CD14-positive monocyte (primary cell): ENCODE measurements at regions not wholly inside any gene's neighbourhood (a gene's known extent, or its start where the extent isn't known, plus 50 kb on each side); places are given as distances from the start of the nearest gene placed in this dataset.

Experiments
- DNase-seq, 3 donors: peaks; one replicate each; pipeline ENCODE4 v3.0.0-alpha.2; 2011 to 2022
- H2AFZ ChIP-seq: 2 replicates; pipeline ENCODE4 v1.6.0; 2012; ENCODE audit warnings: mild to moderate bottlenecking, low read depth, low read length, inconsistent platforms; ENCODE audit not compliant: insufficient read depth, poor library complexity, severe bottlenecking
- H3K27ac ChIP-seq, 2 donors: 1 replicate in 1 of 2; 2 replicates in 1 of 2; pipeline ENCODE4 v1.5.1; 2012 to 2013; ENCODE audit warnings: low read length in 2 of 2, control low read depth in 1 of 2, inconsistent platforms in 1 of 2, low read depth in 1 of 2, mild to moderate bottlenecking in 1 of 2
- H3K27me3 ChIP-seq, 2 donors: one replicate each; pipeline versions ENCODE4 v1.6.0 to v1.6.1; 2011 to 2013; ENCODE audit warnings: low read length in 2 of 2; ENCODE audit not compliant: control insufficient read depth in 2 of 2, insufficient read depth in 2 of 2
- H3K36me3 ChIP-seq, 2 donors: replicated peaks in 1 of 2; 1 replicate in 1 of 2; 2 replicates in 1 of 2; pipeline versions ENCODE4 v1.5.1 to v1.6.1; 2012 to 2013; ENCODE audit warnings: low read length in 2 of 2, control low read depth in 1 of 2, inconsistent platforms in 1 of 2, mild to moderate bottlenecking in 1 of 2; ENCODE audit not compliant: insufficient read depth in 2 of 2, control insufficient read depth in 1 of 2
- H3K4me1 ChIP-seq, 2 donors: 1 replicate in 1 of 2; 2 replicates in 1 of 2; pipeline versions ENCODE4 v1.5.1 to v1.6.1; 2012 to 2013; ENCODE audit warnings: low read length in 2 of 2, control low read depth in 1 of 2, inconsistent platforms in 1 of 2, mild to moderate bottlenecking in 1 of 2, moderate library complexity in 1 of 2; ENCODE audit not compliant: insufficient read depth in 2 of 2, control insufficient read depth in 1 of 2
- H3K4me2 ChIP-seq: replicated peaks from 2 replicates; pipeline ENCODE3; 2012; ENCODE audit warnings: low read length, moderate library complexity, mild to moderate bottlenecking; ENCODE audit not compliant: poor library complexity, severe bottlenecking; ENCODE audit errors: extremely low read depth
- H3K4me3 ChIP-seq, 3 experiments: fragments of 200-600 bp in 1 of 3; sonication (generic) in 1 of 3; replicated peaks in 1 of 3; 1 replicate in 2 of 3; 2 replicates in 1 of 3; pipeline ENCODE4 v1.5.1; 2011 to 2013; ENCODE audit warnings: low read length in 3 of 3, mild to moderate bottlenecking in 3 of 3, control low read depth in 2 of 3, low read depth in 2 of 3, inconsistent platforms in 1 of 3, moderate library complexity in 1 of 3
- H3K79me2 ChIP-seq: 2 replicates; pipeline ENCODE4 v1.6.0; 2012; ENCODE audit warnings: mild to moderate bottlenecking, control low read depth, inconsistent platforms, low read length, moderate library complexity; ENCODE audit not compliant: insufficient read depth
- H3K9ac ChIP-seq: 2 replicates; pipeline ENCODE4 v1.6.0; 2017; ENCODE audit warnings: low read length, mild to moderate bottlenecking; ENCODE audit not compliant: insufficient read depth, poor library complexity, severe bottlenecking
- H3K9me3 ChIP-seq, 2 donors: replicated peaks in 1 of 2; 1 replicate in 1 of 2; 2 replicates in 1 of 2; pipeline versions ENCODE4 v1.5.1 to v1.6.1; 2012 to 2013; ENCODE audit warnings: low read length in 2 of 2, control low read depth in 1 of 2; ENCODE audit not compliant: control insufficient read depth in 1 of 2, insufficient read depth in 1 of 2
- H4K20me1 ChIP-seq: 2 replicates; pipeline ENCODE4 v1.6.0; 2012; ENCODE audit warnings: mild to moderate bottlenecking, low read length, control low read depth, moderate library complexity; ENCODE audit not compliant: insufficient read depth
- H3K27ac Mint-ChIP-seq, 7 donors: one replicate each; pipeline ENCODE4 v1.8.0; 2020; ENCODE audit warnings: mild to moderate bottlenecking in 7 of 7, mixed read lengths in 7 of 7, moderate library complexity in 6 of 7, inconsistent platforms in 2 of 7
- H3K27me3 Mint-ChIP-seq, 3 donors: one replicate each; pipeline ENCODE4 v1.8.0; 2021 to 2022; ENCODE audit warnings: low read depth in 3 of 3, mild to moderate bottlenecking in 3 of 3, mixed read lengths in 3 of 3, moderate library complexity in 3 of 3, inconsistent platforms in 1 of 3
- H3K36me3 Mint-ChIP-seq, 2 donors: one replicate each; pipeline ENCODE4 v1.8.0; 2020; ENCODE audit warnings: mixed read lengths in 2 of 2, inconsistent platforms in 1 of 2, mild to moderate bottlenecking in 1 of 2
- H3K4me1 Mint-ChIP-seq: one replicate; pipeline ENCODE4 v1.8.0; 2020; ENCODE audit warnings: mild to moderate bottlenecking, mixed read lengths
- H3K4me3 Mint-ChIP-seq, 2 donors: one replicate each; pipeline ENCODE4 v1.8.0; 2020; ENCODE audit warnings: mild to moderate bottlenecking in 2 of 2, mixed read lengths in 2 of 2, moderate library complexity in 1 of 2
- H3K9me3 Mint-ChIP-seq, 7 donors: one replicate each; pipeline ENCODE4 v1.8.0; 2020 to 2022; ENCODE audit warnings: mixed read lengths in 7 of 7, mild to moderate bottlenecking in 6 of 7, moderate library complexity in 6 of 7, inconsistent platforms in 2 of 7
- CTCF ChIP-seq: fragments of 200-600 bp; IDR thresholded peaks from one replicate; pipeline ENCODE4 v1.8.0; 2022; ENCODE audit warnings: antibody characterized with exemption, mild to moderate bottlenecking
- WGBS: methylation state at CpG from one replicate; pipeline ENCODE4 v1.1.5; 2013; ENCODE audit warnings: missing lambda C conversion rate; ENCODE audit not compliant: insufficient coverage; 5-methylcytosine and 5-hydroxymethylcytosine counted together
- intact Hi-C, 2 donors: fragments of 100-400 bp; cut with micrococcal nuclease; formaldehyde crosslinking; loops; one replicate each; pipeline versions ENCODE4 v1.15.0 to v1.15.1; 2023

GRCh38 chr20:4591975-4592315 lies 94.3 kb upstream of the PRNP start:
- no peaks in the 10 kb centered on the region for H3K79me2 ChIP-seq
- H2AFZ ChIP-seq, result no peak overlapping the region
- peaks cover 14 to 30% (median 14%) of the 10 kb centered on the region in 3 donors for H3K27me3 Mint-ChIP-seq
- H3K9ac ChIP-seq, result no peak overlapping the region
- H3K36me3 Mint-ChIP-seq, result no peaks in the 10 kb centered on the region
- H3K4me3 Mint-ChIP-seq, result peak overlapping the region in 1 of 2 donors; percentile 35
- H3K27ac ChIP-seq, result no peak overlapping the region
- WGBS, result 72% methylated on average over 3 of the region's 10 CpGs
- no peaks in the 10 kb centered on the region for H3K36me3 ChIP-seq
- H3K27ac Mint-ChIP-seq, result no peak overlapping the region
- no peaks in the 10 kb centered on the region for H4K20me1 ChIP-seq
- peaks cover 11% of the 10 kb centered on the region for H3K4me1 Mint-ChIP-seq
- no peak for TF ChIP-seq CTCF
- peak overlapping the region in 1 of 3 experiments; percentile 65 for H3K4me3 ChIP-seq
- no peaks in the 10 kb centered on the region for H3K9me3 ChIP-seq
- intact Hi-C loops, result loop anchor here in 1 of 2 donors (2.0 to 5.0 kb wide), 2 partner anchors 340 to 483 kb away; no protein-coding TSS in a partner anchor
- no peaks in the 10 kb centered on the region for H3K9me3 Mint-ChIP-seq
- H3K4me1 ChIP-seq, result peaks cover 11 to 12% of the 10 kb centered on the region in 2 donors
- DNase-seq, result no peak
- H3K27me3 ChIP-seq, result peaks cover 0 to 7% of the 10 kb centered on the region in 2 donors
- peak overlapping the region; percentile 73 for H3K4me2 ChIP-seq

GRCh38 chr20:4585758-4586157 lies 100.5 kb upstream of the PRNP start:
- Histone ChIP-seq H3K4me3 (no peak overlapping the region), H3K27me3 (peaks cover 0 to 2% of the 10 kb centered on the region in 2 donors), H4K20me1 (no peaks in the 10 kb centered on the region), H3K27ac (no peak overlapping the region), H3K4me2 (no peak overlapping the region), H3K9ac (no peak overlapping the region), H3K79me2 (no peaks in the 10 kb centered on the region), H3K4me1 (no peaks in the 10 kb centered on the region), H3K36me3 (no peaks in the 10 kb centered on the region), H2AFZ (no peak overlapping the region), H3K9me3 (no peaks in the 10 kb centered on the region)
- H3K36me3 Mint-ChIP-seq, result no peaks in the 10 kb centered on the region
- 100% methylated on average over 2 of the region's 5 CpGs for WGBS
- no peak overlapping the region for H3K27ac Mint-ChIP-seq
- H3K27me3 Mint-ChIP-seq, result peaks cover 7 to 11% (median 7%) of the 10 kb centered on the region in 3 donors
- DNase-seq, result no peak
- H3K4me3 Mint-ChIP-seq, result no peak overlapping the region
- intact Hi-C loops, result no loop called here
- TF ChIP-seq CTCF, result no peak
- H3K9me3 Mint-ChIP-seq, result peaks cover 0 to 7% (median 0%) of the 10 kb centered on the region in 7 donors
- H3K4me1 Mint-ChIP-seq, result peaks cover 3% of the 10 kb centered on the region
